ENCODE measurements at regions not wholly inside any gene's neighbourhood (a gene's known extent, or its start where the extent isn't known, plus 50 kb on each side); places are given as distances from the start of the nearest gene placed in this dataset.

DNA sequence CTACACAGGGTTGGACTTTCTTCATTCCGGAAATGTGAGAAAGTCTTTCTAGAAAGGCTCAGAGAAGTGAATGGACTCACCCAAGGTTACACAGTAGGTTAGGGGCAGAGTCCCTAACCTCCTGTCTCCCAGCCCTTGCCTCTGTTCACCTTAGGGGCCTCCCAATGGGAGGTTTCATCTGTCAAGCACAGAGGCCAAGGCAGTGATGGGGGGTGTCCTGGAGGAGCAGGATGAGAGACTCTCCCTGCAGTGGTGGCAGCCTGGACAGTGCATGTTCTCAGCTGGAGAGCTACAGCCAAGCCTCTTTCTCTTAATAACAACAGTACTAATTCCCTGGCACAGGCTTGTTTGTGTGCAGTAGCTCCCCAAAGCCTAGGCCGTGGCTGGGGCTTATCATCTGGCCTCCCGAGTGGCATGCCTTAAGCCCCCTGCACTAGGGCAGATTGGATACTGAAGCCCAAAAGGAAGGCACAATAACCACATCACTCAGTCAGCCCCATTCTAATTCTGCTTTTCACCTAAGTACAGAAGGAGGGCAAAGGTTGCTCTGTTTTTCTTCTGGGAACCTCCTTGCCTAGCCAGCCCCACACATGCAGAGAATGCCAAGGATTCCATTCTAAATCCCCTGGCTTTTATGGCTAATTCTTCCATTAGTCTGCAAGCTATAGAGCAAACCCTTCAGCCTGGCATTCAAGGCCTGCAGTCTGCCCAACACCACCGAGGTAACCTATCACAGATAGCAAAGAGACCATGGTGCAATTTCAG is 50.2 kb upstream of the XPA start:
- no peak for DNase-seq (ENCODE audit: low read depth)

DNA sequence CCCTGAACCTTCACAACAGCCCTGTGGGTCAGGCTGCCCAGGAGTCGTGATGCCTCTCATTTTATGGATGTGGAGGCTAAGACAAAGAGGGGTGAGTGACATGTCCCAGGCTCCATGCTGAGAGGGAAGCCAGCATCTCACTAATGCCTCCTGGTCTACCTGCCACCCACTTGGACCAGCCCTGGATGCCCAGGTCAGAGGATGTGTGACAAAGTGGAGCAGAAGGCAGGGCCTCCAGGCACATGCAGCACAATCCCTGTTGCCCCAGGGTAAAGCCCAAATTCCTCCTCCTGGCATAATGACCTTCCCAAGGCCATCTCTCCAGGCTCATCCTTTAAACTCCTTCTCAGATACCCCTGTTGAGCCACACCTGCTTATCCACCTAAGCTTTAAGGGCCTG is 51.4 kb upstream of the XPA start:
- no peak for DNase-seq (ENCODE audit: low read depth)

DNA sequence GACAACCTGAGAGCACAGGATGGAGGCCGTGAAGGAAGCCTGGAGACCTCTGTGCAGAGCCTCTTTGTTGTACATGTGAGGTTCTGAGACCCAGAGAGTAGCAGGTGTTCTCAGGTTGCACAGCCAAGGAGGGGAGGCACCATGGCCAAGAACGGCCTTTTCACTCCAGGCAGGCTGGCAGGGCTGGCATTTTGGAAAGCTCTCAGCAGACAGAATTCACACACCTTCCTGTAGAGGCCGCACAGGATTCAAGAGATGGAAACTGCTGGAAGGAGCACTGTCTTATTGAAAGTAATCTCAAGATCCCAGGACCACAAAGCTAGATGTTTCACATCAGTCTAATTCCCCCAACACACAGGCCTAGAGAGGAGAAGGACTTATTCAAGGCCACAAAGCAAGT is 52.8 kb upstream of the XPA start:
- no peak for DNase-seq (ENCODE audit: low read depth)

DNA sequence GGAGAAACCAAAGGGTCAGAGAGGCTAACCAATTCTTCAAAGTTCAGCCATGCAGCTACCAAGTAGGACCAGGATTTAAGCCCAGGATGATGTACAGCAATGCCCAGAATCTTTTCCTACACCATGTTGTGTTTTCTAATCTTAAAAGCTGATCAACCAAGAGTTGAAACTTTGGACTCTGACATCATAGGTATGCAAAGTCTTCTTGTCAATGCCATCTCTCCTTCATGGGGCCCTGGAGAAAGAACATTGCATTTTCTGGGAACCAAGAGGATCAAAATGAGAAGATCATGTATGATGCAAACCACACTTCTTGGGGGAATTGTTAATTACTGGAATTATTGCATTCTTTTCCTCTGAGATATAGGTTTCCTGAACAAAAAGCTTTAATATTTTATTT is 54.4 kb upstream of the XPA start:
- no peak for DNase-seq (ENCODE audit: low read depth)

DNA sequence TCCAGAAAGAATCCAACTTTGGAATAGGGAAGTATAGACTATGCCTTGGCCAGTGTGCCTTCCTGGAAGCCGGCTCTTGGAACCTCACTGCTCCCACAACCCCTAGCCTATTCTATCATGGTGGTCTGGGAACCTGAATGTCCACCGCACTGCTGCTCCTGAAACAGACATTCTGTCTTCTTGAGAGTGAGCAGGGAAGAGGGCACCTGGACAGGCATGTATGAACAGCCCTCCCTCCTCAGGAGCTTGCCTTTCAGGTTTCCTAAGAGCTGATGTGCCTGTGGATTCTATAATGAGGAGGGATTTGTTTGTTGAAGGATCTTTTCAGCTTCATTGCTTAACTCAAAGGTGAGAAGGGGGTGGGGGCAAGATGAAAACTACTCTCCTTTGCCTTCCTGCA is 55.1 kb upstream of the XPA start:
- no peak for DNase-seq (ENCODE audit: low read depth)

DNA sequence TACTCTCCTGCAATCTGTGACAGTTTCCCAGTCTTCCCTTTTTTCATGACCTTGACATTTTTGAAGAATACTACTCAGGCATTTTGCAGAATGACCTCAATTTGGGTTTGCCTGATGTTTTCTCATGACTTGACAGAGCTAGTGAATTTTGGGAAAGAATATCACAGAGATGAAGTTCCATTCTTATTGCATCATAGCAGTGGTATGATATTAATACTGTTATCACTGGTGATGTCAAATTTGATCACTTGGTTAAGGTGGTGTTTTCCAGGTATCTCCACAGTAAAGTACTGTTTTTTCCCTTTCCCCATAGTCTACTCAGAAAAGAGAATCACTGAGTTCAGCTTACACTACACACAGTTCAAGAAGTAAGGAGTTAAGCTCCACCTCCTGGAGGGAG is 56.2 kb upstream of the XPA start:
- DNase-seq (ENCODE audit: low read depth), result no peak

DNA sequence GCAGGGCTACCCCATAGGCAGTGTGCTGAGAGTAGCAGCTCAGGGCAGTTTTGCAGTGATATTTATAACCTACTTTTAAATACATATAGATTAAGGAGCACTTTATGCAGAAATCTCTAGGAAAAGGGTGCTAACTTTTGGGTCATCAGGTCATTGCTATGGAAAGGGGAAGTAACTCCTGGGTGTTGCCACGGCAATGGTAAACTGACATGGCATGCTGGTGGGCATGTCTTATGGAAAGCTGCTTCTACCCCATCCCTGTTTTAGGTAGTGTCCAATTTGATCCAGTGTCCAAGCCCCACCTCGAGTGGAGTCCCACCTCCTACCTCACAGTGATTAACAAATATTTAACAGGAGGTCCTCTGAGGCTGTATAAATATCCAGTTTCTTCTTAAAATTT is 56.8 kb upstream of the XPA start:
- no peak for DNase-seq (ENCODE audit: low read depth)

DNA sequence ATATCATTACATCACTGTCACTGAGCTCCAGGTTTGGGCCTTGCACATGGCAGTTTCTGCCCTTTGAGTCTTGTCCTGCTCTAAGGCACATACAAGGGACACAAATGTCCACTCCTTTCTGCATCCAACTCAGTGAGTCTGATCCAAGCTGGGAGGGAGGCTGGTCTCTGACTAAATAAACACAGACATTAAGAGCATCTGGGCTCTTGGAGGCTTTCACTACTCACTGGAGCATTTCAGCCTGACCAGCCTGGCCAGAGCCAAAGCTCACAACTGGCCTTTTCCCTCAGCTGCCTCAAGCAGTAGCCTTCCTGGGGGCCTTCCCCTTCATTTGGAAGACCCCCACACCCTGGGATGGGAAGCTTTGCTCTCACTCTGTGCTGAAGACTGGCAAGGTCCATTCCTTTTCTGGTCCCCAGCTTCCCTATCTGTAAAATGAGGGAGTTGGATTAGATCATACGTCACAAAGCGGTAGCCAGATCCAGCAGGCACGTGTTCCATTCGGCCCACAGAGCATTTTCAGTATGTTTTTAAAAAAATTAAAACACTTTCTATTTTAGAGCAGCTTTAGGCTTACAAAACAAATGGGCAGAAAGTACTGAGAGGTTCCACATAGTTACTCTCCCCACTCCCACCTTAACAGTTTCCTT is 58.6 kb upstream of the XPA start:
- no peak for DNase-seq (ENCODE audit: low read depth)

DNA sequence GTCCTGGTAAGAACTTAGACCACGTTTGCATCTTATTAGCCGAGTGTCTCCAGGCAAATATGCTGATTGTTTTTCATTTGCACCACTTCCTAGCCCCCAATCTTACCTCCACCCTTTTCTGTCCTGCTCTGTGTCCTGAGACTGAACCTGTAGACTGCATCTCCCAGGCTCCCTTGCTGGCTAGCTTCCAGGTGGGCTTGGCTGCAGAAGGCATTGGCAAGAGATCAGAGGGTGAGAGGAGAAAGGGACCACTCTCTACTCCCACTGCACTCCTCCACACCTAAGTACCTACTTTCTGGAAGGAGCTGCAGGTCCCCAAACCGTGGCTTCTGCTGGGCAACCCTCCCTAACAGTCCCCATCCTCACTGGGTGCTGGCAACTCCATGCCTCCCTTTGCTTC is 59.9 kb upstream of the XPA start:
- no peak for DNase-seq (ENCODE audit: low read depth)

DNA sequence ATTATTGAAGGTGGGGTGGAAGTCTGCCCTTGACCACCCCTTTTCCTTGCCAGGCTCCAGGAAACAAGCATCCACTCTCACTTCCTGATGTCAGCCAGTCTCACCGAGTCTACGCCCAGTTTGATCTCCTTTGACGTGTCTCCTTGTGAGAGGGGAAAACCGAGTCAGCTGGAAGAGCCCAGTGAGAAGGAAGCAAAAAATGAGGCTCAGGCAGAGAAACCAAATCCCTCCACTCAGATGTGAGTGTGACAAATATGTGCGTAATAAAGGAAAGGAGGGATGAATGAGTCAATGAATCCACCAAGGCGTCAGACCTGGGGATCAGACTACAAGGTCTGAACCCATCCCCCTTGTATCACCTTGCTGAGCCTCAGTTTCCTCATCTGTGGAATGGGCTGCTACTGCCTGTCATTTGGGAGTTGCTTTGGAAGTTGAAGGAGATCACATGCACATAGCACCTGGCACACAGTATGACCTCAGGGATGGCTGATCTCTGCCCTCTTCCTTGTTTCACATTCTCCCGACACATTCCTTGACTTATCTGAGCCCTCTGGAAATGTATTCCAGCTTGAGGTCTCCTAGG is 61.3 kb upstream of the XPA start:
- DNase-seq (ENCODE audit: low read depth), result no peak

DNA sequence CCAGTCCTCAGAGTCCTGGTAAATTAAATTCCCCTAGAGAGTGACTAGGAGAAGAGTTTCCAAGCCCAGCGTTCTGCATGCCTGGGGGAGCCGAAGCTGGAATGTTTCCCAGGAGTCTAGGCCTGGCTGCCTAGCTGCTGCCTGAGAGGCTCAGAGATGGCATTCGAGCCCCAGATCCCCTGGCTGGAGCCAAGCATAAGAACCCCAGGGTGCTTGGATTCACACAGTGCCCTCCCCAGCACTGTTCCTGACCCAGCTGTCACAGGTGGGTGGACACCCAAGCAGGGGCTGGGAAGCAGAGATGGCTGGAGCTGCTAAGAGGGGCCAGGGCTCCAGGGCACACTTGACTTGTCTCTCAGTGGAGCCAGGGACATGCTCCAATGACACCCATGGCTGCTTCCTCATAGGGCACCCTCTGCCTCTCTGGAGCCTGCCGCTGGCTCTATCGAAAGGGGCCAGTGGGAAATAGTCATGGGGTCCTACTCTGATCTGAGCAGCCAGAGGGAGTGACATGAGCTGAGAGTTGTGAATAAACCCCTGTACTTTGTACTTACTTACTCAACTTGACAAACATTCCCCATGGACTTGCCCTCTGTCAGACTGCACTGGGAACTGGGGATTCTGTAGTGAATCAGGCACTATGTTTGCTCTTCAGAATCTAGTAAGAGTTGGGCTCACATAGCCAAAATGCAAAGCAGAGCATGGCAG is 62.6 kb upstream of the XPA start:
- no peak for DNase-seq (ENCODE audit: low read depth)

DNA sequence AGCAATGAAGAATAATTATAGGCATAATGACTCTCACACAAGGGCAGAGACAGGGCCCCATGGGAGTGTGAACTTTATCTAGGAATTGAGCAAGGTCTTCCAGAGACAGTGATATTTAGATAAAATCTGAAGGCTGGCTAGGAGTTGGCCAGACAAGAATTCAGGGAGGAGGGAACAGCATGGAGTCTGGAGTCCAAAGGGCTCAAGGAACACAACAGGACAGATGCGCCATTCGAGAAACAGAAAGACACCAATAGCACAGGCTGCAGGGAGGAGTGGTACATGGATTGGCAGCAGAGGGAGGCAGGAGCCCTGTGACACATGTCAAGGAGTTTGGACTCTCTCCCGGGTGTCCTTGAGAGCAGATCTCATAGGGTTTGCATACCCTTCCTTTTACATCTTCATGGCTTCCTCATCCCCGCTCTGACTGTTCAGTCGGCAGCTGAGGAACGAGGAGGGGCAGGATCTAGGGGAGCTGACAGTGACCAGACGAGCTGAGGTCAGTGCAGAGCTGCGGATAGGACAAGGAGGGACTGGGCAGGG is 64.0 kb upstream of the XPA start:
- DNase-seq (ENCODE audit: low read depth), result no peak

DNA sequence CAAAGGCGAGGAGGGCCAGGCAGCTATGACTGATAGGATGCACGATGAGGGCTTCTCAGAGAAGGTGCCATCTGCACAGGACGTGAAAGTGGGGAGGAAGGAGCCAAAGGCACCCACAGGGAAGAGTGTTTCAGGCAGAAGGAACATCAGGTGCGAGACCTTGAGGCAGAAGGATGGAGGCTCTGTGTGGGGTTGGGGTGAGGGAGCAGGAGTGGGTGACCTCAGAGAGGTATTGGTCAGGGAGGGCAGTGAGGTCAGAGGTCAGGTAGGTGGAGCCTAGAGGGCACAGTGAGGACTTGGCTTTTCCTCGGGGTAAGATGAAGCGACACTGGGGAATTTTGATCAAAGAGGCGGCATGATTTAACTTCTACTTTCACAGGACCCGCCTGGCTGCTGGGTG is 64.7 kb upstream of the XPA start:
- DNase-seq (ENCODE audit: low read depth), result no peak

DNA sequence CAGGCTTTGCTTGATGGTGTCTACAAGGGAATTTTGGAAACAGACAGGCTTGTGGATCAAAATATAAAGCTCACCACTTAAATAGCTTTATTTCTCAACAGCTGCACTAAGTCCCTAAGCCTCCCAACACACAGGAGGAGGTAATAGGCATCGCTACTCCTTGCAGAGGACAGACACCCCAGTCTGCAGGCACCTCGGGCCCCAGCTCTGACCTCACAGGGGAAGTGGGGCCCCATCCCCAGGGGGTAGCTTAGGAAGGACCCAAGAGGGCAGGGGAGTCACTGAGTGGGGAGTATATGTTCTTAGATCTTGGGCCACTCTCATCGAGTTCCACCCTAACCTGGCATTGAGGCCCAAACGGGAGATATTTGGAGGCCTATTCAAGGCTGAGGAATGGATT is 66.7 kb upstream of the XPA start:
- DNase-seq (ENCODE audit: low read depth), result no peak

DNA sequence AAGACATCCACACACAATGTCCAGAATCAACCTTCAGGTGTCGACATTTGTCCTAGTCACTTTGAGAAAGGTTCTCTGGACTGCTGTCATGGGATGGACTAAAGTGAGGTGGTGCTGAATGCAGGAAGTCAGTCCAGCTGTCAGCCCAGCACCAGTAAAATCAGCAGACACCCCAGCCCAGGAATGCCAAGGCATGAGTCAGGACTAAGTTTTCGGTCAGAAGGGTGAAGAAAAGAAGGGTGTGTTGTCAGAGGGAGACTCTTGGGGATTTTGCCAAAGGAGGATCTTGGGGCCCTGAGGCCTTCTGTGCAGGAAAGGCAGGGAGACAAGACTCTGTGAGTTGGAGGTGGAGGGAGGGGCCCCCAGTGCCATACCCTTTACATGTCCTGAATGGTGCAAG is 69.0 kb upstream of the XPA start:
- DNase-seq (ENCODE audit: low read depth), result peak; percentile 55

DNA sequence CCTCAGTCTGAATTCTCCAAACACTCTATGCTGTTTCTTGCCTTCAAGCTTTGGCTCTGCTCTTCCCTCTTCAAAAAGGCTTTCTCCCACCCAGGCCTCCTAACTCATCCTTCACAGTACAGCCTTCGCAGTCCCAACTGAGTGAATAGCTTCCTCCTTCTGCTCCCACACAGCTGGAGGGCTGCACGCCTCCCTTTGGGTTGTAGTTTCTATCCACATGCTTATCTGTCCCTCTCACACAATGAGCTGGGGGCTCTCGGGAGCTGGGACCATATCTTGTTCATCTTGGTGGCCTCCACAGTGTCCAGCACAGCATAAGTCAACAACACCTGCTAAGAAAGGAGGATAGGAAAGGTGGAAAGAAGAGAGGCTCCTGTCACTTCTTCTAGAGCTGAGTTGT is 69.5 kb upstream of the XPA start:
- DNase-seq (ENCODE audit: low read depth), result no peak

DNA sequence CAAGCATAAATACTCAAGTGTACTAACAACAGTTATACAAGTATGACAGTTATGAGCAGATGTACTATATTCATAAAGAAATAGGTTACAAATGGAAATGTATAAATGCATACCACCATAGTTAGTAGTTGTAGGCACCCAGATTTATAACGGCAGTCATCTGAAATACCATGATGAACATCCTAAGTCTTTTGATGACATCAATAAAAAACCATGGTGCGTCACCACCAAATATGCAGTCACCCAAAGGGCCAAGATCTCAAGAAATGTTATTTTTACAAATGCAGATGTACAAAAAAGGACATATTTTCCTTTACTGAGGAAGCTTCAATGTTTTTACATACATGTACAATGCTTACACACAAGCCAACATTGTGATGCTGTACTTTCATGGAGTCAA is 70.8 kb upstream of the XPA start:
- DNase-seq (ENCODE audit: low read depth), result no peak

DNA sequence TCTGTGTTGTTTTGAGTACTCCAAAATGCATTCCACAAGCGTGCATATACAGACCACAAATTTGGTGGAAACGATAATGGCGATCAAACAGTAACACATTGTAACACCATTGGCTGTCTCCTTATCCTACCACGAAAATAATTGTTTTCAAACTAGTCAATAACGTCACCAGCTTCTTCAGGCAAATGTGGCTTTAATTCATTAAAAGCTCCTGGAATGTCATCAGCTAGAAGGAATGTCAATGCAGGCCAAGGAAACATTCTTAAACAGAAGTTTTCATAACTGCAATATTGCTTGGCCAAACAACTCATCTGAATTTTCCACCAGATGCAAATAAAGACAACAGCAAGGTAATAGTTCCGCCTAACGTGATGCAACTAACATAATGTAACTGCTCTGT is 71.6 kb upstream of the XPA start:
- peak; percentile 89 for DNase-seq (ENCODE audit: low read depth)

DNA sequence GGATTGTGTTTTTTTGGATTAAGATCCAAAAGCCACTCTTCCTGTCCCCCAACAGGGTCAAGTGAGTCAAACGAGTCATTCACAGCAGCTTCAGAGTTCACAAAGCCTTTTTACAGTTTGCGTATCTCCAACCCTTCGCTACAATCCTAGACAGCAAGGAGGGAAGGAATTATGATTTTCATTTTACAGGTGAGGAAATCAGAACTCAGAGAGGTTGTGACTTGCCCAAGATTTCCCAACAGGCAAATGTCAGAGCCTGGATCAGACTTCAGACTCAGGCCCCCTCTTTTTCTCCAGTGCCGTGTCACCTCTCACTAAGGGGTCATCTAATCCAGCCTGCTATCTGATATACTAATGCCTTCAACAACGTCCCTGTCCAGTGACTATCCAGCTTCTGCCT is 72.1 kb upstream of the XPA start:
- no peak for DNase-seq (ENCODE audit: low read depth)

DNA sequence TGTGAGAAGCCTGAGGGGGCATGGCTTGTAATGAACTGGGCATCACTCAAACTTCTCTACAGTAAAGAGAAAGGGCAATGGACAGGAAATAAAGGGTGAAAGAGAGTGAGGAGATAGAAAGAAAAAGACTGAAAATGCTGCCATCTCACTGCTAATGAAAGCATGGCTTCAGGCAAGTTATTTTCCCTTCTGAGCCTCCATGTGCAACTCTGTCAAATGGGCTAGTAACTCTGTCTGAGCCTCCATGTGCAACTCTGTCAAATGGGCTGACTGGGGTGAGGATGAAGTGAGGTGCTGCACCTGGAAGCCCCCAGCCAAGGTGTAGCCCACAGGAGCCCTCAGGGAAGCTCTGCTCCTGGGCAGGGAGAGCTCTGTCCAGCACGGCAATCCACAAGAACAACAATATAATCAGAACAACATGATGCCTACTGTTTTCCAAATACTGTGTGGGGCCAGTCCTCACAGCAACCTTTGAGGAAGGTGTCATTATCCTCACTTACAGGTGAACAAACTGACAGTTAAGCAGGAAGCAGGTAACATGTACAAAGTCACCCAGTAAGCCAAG is 73.8 kb upstream of the XPA start:
- DNase-seq (ENCODE audit: low read depth), result no peak

DNA sequence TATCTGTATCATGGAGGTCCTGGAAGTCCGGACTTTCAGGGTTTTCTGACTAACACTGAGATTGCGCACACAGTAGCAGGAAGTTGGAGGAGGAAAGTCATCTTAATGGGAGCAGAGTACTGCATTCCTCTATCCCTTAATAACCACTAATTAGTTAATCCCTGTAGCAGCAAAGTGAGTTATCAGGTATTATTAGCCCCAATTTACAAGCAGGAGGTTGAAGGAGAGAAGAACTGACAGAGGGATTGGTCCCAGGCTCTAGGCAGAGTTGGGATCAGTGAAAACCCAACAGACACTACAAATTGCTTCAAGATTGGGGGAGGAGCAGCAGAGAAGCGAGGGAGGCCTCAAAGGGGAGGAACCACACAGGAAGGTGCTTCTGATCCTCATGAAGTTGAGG is 74.5 kb upstream of the XPA start:
- no peak for DNase-seq (ENCODE audit: low read depth)

DNA sequence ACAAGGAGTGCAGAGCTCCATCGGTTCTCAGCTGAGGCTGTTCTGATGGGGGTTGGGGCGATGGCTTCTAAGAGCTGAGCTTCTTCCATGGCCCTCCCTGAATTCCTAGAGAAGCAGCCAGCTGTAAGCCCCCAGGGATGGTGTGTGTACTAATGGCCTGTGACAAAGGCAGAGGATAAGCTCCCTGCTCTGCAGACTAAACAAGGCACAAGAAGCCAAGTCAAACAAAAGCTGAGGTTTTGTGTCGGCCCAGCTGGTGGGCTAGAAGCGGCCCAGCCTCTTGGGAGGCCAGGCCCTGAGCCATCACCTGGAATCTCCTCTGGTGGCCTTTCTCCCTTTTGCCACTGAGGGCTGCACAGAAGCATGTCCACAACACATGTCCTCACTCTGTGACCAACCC is 75.0 kb upstream of the XPA start:
- DNase-seq (ENCODE audit: low read depth), result no peak

DNA sequence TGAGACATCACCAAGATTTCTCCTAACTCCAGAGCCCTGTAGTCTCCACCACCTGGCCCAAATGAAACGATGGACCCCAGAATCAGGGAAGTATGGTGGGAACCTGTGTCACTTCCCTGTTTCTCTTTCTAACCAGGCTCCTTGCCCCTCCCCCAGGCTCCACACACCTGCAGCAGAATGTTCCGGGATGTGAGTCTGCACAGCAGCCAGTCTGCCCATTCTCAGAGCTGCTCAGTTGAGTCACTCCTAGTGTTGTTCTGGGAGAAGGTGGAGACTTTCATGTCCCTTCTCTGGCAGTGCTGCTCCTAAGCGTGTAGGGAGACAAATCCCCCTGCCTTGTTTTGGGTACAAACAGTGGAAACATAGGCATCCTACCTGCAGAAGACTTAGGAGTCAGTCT is 76.0 kb upstream of the XPA start:
- no peak for DNase-seq (ENCODE audit: low read depth)

All from GM04503 (cell line).